ENCODE measurements at regions not wholly inside any gene's neighbourhood (a gene's known extent, or its start where the extent isn't known, plus 50 kb on each side); places are given as distances from the start of the nearest gene placed in this dataset.

DNA sequence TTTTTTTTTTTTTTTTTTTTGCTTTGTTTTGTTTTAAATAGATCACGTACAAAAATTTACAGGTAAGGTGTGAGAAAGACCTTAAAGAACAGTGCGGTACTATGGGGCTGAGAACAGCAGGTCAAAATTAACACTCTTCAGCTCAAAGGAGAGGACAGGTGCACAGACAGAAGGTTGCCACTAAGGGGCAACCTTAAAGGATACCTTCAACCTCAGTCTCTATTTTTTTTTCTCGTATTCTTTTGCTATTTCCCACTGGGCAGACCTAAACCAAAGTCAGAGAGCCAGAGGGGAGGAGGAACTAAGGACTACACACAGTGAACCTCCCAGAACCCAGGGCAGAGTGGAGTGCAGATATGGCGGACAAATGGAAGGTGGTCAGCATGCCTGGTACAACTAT lies 1984.3 kb upstream of the IGFBP7 start:
- in situ Hi-C loops (cut with MboI; ENCODE audit: low pct_unique_long_range_greater_than_20kb in 2 of 9, low sequenced_read_pairs in 9 of 9, unreplicated experiment in 9 of 9), result no loop called here
- Histone ChIP-seq H3K4me3 (no peak overlapping the region), H3K27ac (no peak overlapping the region), H3K4me1 (replicated peaks in 1 of 2) (no peaks in the 10 kb centered on the region)
- 6 to 100% (median 89%) methylated on average over 2 to 4 of the region's 4 CpGs; no CpG with 5 or more reads in 1 of the 10 experiments for WGBS, 10 experiments
- ATAC-seq (replicated peaks in 6 of 8), result no peak

DNA sequence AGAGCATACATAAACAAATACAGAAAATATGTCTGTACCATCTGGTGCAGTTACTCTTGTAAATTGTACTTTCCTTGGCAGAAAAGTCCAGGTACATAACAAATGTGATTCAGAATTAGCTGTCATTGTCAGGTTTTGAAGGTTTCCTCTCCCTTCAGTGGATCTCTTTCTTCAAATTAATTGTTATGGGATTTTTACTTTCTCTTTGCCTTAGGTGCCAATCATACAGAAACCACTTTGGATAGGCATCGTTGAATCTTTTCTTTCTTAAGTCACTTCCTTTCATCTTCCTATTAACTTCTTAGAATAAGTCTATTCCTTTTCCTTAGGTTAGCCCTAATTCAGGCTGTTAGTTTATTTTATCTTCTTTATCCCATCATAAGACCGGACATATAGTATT lies 1992.1 kb upstream of the IGFBP7 start:
- H3K27ac ChIP-seq, result no peak overlapping the region
- no peaks in the 10 kb centered on the region for H3K4me1 ChIP-seq (replicated peaks in 1 of 2)
- no peak for ATAC-seq (replicated peaks in 6 of 8)
- in situ Hi-C loops (cut with MboI; ENCODE audit: low pct_unique_long_range_greater_than_20kb in 2 of 9, low sequenced_read_pairs in 9 of 9, unreplicated experiment in 9 of 9), result no loop called here
- 8 to 100% (median 55%) methylated on average over 2 of the region's 2 CpGs; no CpG with 5 or more reads in 2 of the 10 experiments for WGBS, 10 experiments
- H3K4me3 ChIP-seq, result no peak overlapping the region

DNA sequence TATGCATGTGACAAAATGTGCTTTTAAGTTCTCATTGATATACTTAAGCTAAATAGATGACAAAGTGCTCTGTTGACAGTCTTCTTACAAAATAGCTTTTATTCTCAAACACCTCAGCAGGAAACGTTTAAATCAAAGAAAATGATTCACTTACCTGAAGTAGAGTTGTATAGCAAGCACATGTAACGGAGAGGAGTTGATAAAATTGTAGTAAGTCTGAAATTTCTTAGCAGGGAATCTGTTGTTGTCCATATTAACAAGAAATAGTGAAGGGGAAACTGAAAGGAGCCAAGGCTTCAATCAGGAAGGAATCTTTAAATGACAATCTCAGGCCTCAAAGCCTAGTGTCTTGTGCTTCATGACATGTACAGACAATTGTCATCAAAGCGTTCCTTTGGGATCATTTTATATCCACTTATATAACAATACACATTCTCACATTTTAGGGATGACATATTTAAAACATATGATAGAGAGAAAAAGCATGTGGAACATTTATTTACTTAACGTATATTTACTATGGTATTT lies 2010.2 kb upstream of the IGFBP7 start:
- H3K4me1 ChIP-seq (replicated peaks in 1 of 2), result peaks cover 0 to 4% of the 10 kb centered on the region in 2 donors
- WGBS, 10 experiments, result 0 to 96% (median 76%) methylated on average over 1 to 4 of the region's 4 CpGs
- no peak overlapping the region for H3K4me3 ChIP-seq
- H3K27ac ChIP-seq, result no peak overlapping the region
- in situ Hi-C loops (cut with MboI; ENCODE audit: low pct_unique_long_range_greater_than_20kb in 2 of 9, low sequenced_read_pairs in 9 of 9, unreplicated experiment in 9 of 9), result no loop called here
- ATAC-seq (replicated peaks in 6 of 8), result no peak

DNA sequence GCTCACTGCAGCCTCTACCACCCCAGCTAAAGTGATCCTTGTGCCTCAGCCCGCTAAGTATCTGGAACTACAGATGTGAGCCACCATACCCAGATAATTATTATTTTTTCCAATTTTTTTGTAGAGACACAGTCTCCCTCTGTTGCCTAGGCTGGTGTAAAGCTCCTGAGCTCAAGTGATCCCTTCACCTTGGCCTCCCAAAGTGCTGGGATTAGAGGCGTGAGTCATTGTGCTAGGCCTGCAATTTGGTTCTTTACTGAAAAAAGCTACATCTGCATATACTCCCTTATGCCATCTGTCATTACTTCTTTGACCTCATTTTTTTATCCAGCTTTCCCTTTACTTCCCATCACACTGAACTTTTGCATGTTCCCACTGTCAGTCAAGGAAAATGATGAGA lies 2012.4 kb upstream of the IGFBP7 start:
- 60 to 83% (median 75%) methylated on average over 1 of the region's 2 CpGs; no CpG with 5 or more reads in 6 of the 10 experiments for WGBS, 10 experiments
- in situ Hi-C loops (cut with MboI; ENCODE audit: low pct_unique_long_range_greater_than_20kb in 2 of 9, low sequenced_read_pairs in 9 of 9, unreplicated experiment in 9 of 9), result no loop called here
- ATAC-seq (replicated peaks in 6 of 8), result peak in 1 of 8 experiments; percentile 37

DNA sequence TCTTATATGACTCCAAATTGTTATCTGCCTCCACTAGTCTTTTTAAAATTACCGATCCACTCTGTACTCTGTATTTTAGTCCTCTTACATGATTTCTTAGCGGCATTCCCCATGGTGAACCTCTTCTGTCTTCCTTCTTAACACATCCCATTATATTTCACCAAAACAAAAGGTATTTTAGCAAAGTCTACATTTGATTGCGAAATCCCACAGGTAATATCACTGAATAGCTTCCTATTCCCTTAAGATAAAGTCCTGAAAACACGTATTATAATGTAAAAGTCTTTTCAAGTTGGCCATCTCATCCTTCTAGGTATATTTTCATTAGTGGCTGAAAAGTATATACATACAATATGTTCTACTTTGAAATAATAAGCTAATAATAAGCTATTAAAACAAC lies 2016.0 kb upstream of the IGFBP7 start:
- no peak for ATAC-seq (replicated peaks in 6 of 8)
- in situ Hi-C loops (cut with MboI; ENCODE audit: low pct_unique_long_range_greater_than_20kb in 2 of 9, low sequenced_read_pairs in 9 of 9, unreplicated experiment in 9 of 9), result no loop called here
- Histone ChIP-seq H3K4me3 (no peak overlapping the region), H3K27ac (no peak overlapping the region), H3K4me1 (replicated peaks in 1 of 2) (peaks cover 0 to 4% of the 10 kb centered on the region in 2 donors)
- 13 to 100% (median 85%) methylated on average over 1 to 4 of the region's 4 CpGs for WGBS, 10 experiments

More for the DNA sequence above, 2012.4 kb upstream of the IGFBP7 start:
- H3K27ac ChIP-seq, result no peak overlapping the region
- H3K4me1 ChIP-seq (replicated peaks in 1 of 2), result peaks cover 0 to 2% of the 10 kb centered on the region in 2 donors
- no peak overlapping the region for H3K4me3 ChIP-seq

DNA sequence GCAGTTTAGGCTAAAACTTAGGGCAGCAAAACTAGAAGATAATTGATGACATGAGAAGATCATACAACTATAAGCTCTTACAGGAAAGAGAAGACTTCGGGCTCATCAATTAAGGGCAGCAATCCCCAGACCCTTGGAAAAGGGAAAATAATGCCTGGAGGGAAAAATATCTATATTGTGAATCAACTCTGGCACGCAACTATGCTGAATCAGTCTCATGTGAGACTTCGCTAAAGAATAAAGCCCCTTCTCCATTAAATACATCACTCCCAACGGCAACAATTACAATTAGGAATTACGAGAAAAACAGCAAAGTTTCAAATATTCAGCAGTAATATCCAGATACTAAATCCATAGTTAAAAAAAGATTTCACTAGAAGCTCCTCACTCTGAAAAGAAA lies 2016.8 kb upstream of the IGFBP7 start:
- no peak for ATAC-seq (replicated peaks in 6 of 8)
- Histone ChIP-seq H3K27ac (no peak overlapping the region), H3K4me1 (replicated peaks in 1 of 2) (peaks cover 0 to 4% of the 10 kb centered on the region in 2 donors), H3K4me3 (no peak overlapping the region)
- in situ Hi-C loops (cut with MboI; ENCODE audit: low pct_unique_long_range_greater_than_20kb in 2 of 9, low sequenced_read_pairs in 9 of 9, unreplicated experiment in 9 of 9), result no loop called here
- 5 to 100% (median 80%) methylated on average over 1 to 5 of the region's 5 CpGs for WGBS, 10 experiments

DNA sequence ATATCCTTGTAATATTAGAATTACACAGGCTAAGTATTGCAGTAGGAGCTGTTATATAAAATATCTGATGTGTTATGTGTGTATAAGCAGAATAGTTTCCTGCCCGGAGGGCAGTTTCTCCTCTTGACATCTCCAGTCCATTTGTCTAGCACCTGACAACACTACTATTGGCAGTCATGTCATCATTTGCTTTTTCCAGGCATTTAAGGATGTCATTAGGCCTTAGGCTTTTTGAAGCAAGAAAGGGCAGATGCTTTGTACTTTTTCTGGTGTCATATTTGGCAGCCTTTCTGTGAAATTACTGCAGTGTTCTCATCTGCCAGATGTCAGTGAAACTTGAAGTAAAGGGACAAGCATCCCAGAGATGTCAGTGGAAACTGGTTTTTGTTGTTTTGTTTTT lies 2017.6 kb upstream of the IGFBP7 start:
- Histone ChIP-seq H3K27ac (no peak overlapping the region), H3K4me3 (no peak overlapping the region), H3K4me1 (replicated peaks in 1 of 2) (peaks cover 0 to 4% of the 10 kb centered on the region in 2 donors)
- WGBS, 10 experiments, result 0 to 60% (median 40%) methylated on average over 1 of the region's 1 CpG; no CpG with 5 or more reads in 5 of the 10 experiments
- in situ Hi-C loops (cut with MboI; ENCODE audit: low pct_unique_long_range_greater_than_20kb in 2 of 9, low sequenced_read_pairs in 9 of 9, unreplicated experiment in 9 of 9), result no loop called here
- ATAC-seq (replicated peaks in 6 of 8), result peak in 5 of 8 experiments; percentile 33 to 76 (median 62)

DNA sequence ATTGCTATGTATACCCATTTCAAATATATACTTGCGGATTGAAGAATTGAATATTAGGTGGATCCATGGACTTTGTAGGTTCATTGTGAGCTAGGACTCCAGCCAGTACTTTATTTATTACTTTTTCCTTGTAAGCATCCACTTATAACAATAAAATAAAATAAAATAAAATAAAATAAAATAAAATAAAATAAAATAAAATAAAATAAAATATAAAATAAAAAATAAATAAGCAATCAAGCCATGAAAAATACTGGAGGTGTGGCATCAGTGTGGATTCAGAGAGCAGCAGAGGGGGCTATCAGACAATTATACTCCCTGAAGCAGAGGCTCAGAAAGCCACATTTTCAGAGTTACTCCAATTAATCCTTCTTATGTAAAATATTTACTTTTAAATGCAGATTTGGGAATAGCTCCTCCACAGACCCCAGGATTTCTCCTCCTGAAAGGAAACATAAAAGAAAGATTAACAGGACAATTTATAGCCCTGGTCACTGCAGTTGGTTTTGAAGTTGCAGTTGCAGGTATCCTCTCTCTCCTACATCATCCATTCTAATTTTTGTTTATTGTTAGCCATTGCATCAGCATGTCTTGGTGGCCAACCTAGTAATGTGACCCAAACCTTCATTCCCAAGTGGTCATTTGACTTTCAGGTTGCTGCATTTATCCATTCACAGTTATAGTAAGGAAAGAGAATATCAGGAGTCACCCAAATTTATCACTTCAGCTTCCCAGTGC lies 2025.2 kb upstream of the IGFBP7 start:
- H3K4me1 ChIP-seq (replicated peaks in 1 of 2), result peaks cover 0 to 3% of the 10 kb centered on the region in 2 donors
- ATAC-seq (replicated peaks in 6 of 8), result peak in 2 of 8 experiments; percentile 31 to 52
- no peak overlapping the region for H3K4me3 ChIP-seq
- 0 to 100% (median 81%) methylated on average over 1 of the region's 1 CpG; no CpG with 5 or more reads in 2 of the 10 experiments for WGBS, 10 experiments
- in situ Hi-C loops (cut with MboI; ENCODE audit: low pct_unique_long_range_greater_than_20kb in 2 of 9, low sequenced_read_pairs in 9 of 9, unreplicated experiment in 9 of 9), result no loop called here
- peak overlapping the region in 1 of 2 donors; percentile 33 for H3K27ac ChIP-seq

DNA sequence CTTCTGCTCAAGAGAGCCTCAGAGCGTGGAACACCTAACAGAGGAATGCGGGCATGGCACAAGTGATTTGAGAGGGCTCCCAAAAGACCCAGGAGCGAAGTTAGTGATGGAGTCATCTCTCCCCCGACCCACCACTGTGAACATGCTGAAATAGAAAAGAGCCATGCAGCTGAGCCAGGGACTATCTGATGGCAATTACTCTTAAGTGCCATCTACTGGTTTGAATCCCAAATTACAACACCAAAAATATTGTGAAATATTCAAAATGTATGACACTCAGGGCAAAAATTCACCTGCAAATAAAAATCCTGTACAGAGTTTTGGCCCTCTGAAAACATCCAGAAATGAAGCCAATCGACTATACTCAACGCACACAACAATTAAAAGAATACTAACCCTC lies 2038.9 kb upstream of the ADGRL3 start:
- 7 to 100% (median 60%) methylated on average over 2 to 6 of the region's 6 CpGs; no CpG with 5 or more reads in 1 of the 10 experiments for WGBS, 10 experiments
- no peak for ATAC-seq (replicated peaks in 6 of 8)
- Histone ChIP-seq H3K27ac (no peak overlapping the region), H3K4me1 (replicated peaks in 1 of 2) (no peaks in the 10 kb centered on the region), H3K4me3 (no peak overlapping the region)
- in situ Hi-C loops (cut with MboI; ENCODE audit: low pct_unique_long_range_greater_than_20kb in 2 of 9, low sequenced_read_pairs in 9 of 9, unreplicated experiment in 9 of 9), result no loop called here

DNA sequence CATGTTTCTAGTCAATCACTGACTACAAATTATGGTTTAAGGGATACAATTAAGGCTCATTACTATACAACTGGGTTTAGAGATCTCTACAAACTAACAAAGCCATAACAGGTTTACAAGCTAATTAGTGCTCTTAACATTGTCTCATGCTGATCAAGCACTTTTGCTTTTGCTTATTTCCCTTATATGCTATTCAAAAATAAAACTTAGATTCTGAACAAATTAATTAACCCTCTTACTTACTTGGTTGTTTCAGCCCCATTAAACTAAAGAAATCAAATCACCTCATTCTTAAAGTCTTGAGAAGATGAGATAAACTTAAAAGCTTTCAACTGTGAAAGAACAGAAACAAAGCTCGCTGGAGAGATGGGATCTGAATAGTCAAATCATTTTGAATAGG lies 2024.5 kb upstream of the ADGRL3 start:
- no peak for ATAC-seq (replicated peaks in 6 of 8)
- no peak overlapping the region for H3K27ac ChIP-seq
- in situ Hi-C loops (cut with MboI; ENCODE audit: low pct_unique_long_range_greater_than_20kb in 2 of 9, low sequenced_read_pairs in 9 of 9, unreplicated experiment in 9 of 9), result no loop called here
- WGBS, 10 experiments, result 0 to 31% (median 4%) methylated on average over 1 of the region's 1 CpG; no CpG with 5 or more reads in 4 of the 10 experiments
- no peaks in the 10 kb centered on the region for H3K4me1 ChIP-seq (replicated peaks in 1 of 2)
- no peak overlapping the region for H3K4me3 ChIP-seq

DNA sequence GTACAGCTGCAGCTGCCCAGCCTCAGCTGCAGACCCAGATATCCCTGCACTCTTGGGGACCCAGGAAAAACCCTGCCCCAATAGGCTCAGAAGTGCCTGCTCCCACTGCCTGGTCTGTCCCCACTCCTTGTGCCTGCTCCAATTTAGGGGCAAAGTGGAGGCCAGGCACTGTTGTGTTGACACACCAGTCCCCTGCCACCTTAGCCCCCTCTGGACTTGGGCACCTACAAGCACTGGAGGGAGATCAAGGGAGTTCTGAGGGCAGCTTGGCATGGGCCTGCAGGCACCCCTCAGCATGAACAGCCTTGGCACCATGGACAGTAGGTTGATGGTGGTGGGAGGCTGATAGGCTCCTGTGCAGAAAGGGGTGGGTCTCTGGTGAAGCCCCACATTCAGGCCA lies 2020.8 kb upstream of the ADGRL3 start:
- H3K27ac ChIP-seq, result no peak overlapping the region
- no peak overlapping the region for H3K4me3 ChIP-seq
- in situ Hi-C loops (cut with MboI; ENCODE audit: low pct_unique_long_range_greater_than_20kb in 2 of 9, low sequenced_read_pairs in 9 of 9, unreplicated experiment in 9 of 9), result no loop called here
- H3K4me1 ChIP-seq (replicated peaks in 1 of 2), result no peaks in the 10 kb centered on the region
- ATAC-seq (replicated peaks in 6 of 8), result no peak

DNA sequence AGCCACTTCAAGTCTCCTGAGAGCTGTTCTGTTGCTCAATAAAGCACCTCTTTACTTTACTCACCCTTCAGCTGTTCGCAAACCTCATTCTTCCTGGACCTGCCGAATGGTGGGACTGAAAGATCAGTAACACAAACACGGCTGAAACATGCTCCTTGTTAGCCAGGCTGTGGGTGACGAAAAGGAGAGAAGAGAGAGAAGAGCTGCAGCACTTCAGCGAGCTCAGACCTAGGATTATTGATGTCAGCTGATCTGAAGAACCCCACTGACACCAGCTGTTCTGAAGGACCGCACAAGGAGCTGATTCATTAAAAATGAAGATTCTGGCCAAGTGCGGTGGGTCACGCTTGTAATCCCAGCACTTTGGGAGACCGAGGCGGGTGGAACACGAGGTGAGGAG lies 2020.0 kb upstream of the ADGRL3 start:
- H3K4me3 ChIP-seq, result no peak overlapping the region
- no peak overlapping the region for H3K27ac ChIP-seq
- in situ Hi-C loops (cut with MboI; ENCODE audit: low pct_unique_long_range_greater_than_20kb in 2 of 9, low sequenced_read_pairs in 9 of 9, unreplicated experiment in 9 of 9), result no loop called here
- WGBS, 10 experiments, result 25 to 80% (median 58%) methylated on average over 3 to 7 of the region's 11 CpGs; no CpG with 5 or more reads in 4 of the 10 experiments
- no peak for ATAC-seq (replicated peaks in 6 of 8)
- no peaks in the 10 kb centered on the region for H3K4me1 ChIP-seq (replicated peaks in 1 of 2)

DNA sequence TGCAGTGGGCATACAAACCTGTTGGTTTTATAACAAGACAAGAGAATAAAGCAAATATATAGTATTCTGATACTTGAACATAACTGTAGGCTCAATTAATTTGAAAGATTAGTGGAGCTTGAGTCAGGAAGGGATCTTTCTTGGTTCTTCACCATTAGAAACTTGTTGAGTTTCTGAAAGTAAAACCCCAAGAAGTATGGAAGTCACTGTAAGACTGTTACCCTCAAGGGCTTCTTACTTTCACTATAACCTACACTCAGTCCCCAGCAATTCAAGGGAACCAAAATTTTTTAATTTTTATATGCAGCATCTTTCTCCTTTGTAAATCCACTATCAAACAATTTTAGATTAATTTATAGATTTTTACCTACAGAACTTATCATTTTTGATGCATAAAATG lies 2019.2 kb upstream of the ADGRL3 start:
- Histone ChIP-seq H3K27ac (no peak overlapping the region), H3K4me1 (replicated peaks in 1 of 2) (no peaks in the 10 kb centered on the region), H3K4me3 (no peak overlapping the region)
- in situ Hi-C loops (cut with MboI; ENCODE audit: low pct_unique_long_range_greater_than_20kb in 2 of 9, low sequenced_read_pairs in 9 of 9, unreplicated experiment in 9 of 9), result no loop called here
- no peak for ATAC-seq (replicated peaks in 6 of 8)

DNA sequence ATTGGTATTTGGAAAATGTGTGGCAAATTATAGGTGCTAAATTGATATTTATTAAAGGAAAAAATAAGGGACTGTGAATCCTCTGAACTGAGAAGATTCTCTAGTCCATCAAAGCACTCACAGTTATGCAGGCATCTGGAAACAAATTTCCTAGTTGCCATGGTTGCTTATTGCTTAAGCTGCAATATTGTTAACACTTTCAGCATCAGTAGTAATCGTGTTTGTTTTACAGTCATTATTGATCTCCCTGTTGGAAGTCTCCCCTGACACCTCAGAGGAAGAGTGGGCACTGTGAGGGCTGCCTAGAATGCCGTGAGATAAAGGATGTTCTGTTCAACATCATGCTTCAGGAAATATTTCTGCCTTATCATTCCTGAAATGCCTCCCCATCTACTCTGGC lies 2004.3 kb upstream of the ADGRL3 start:
- peak in 3 of 8 experiments; percentile 17 to 30 (median 24) for ATAC-seq (replicated peaks in 6 of 8)
- H3K27ac ChIP-seq, result peak overlapping the region in 1 of 2 donors; percentile 10
- in situ Hi-C loops (cut with MboI; ENCODE audit: low pct_unique_long_range_greater_than_20kb in 2 of 9, low sequenced_read_pairs in 9 of 9, unreplicated experiment in 9 of 9), result no loop called here
- peaks cover 0 to 14% of the 10 kb centered on the region in 2 donors for H3K4me1 ChIP-seq (replicated peaks in 1 of 2)
- WGBS, 10 experiments, result 0 to 66% (median 27%) methylated on average over 1 to 2 of the region's 2 CpGs; no CpG with 5 or more reads in 1 of the 10 experiments
- no peak overlapping the region for H3K4me3 ChIP-seq
